HepG2 (cell line): ENCODE measurements at regions not wholly inside any gene's neighbourhood (a gene's known extent, or its start where the extent isn't known, plus 50 kb on each side); places are given as distances from the start of the nearest gene placed in this dataset.

ENCODE experiments used
- ATAC-seq: fragments of 200-7000 bp; cut with Tn5 transposase; 3 replicates; pipeline ENCODE4 v1.9.1; 2020; ENCODE audit warnings: mild to moderate bottlenecking, moderate library complexity
- BruUV-seq: library from RNA; stranded (reverse); fragments of 400-500 nt; replicated peaks from 2 replicates; lab custom pipeline; 2021; lab: Mats Ljungman, UMichigan
- CTCF ChIA-PET: fragments of 300-600 bp; formaldehyde crosslinking; extraction: SDS; loops from one replicate; lab custom pipeline; 2021; ENCODE audit warnings: low total read pairs, inconsistent platforms, low intra/inter-chr PET ratio; lab: Yijun Ruan, JAX
- POLR2A ChIA-PET: fragments of 350-600 bp; sonication (Branson Sonifier 250); formaldehyde crosslinking; loops from one replicate; lab custom pipeline; 2020; ENCODE audit warnings: antibody characterized with exemption, inconsistent platforms; lab: Yijun Ruan, JAX
- DNase-seq: peaks from one replicate; pipeline ENCODE4 v3.0.0-alpha.2; 2015; ENCODE audit warnings: low spot score
- FAIRE-seq: peaks from 3 replicates; lab custom pipeline; 2011; peaks lifted over from hg19 to GRCh38; lab: Jason Lieb, UNC
- H2AFZ ChIP-seq: one replicate; pipeline ENCODE4 v1.6.1; 2011; ENCODE audit warnings: low read length, inconsistent platforms
- H3K27ac ChIP-seq: fragments of 300-600 bp; 3 replicates; pipeline ENCODE4 v1.8.0; 2011; ENCODE audit warnings: mixed run types, mild to moderate bottlenecking, mixed read lengths, low read length, inconsistent platforms; ENCODE audit not compliant: insufficient read depth; ENCODE audit errors: extremely low read length
- H3K27me3 ChIP-seq, 2 experiments: fragments of 200-600 bp in 1 of 2; 2 replicates in 1 of 2; 3 replicates in 1 of 2; pipeline versions ENCODE4 v1.6.0 to v1.8.0; 2011; ENCODE audit warnings: low read length in 2 of 2, mild to moderate bottlenecking in 2 of 2, moderate library complexity in 2 of 2, inconsistent platforms in 1 of 2; ENCODE audit not compliant: insufficient read depth in 2 of 2, control insufficient read depth in 1 of 2
- H3K36me3 ChIP-seq, 2 experiments: fragments of 200-600 bp in 1 of 2; replicated peaks in 1 of 2; 2 replicates in 1 of 2; 3 replicates in 1 of 2; pipeline versions ENCODE4 v1.5.1 to v1.8.0; 2011; ENCODE audit warnings: low read length in 2 of 2, inconsistent platforms in 1 of 2; ENCODE audit not compliant: insufficient read depth in 2 of 2, control insufficient read depth in 1 of 2
- H3K4me1 ChIP-seq: 2 replicates; pipeline ENCODE4 v1.5.1; 2012; ENCODE audit warnings: low read length, inconsistent platforms; ENCODE audit not compliant: insufficient read depth
- H3K4me2 ChIP-seq: 2 replicates; pipeline ENCODE4 v1.6.0; 2011; ENCODE audit warnings: low read depth, low read length, inconsistent platforms
- H3K4me3 ChIP-seq, 3 experiments: fragments of 200-600 bp in 1 of 3; sonication (generic), shearing (Covaris generic) in 1 of 3; replicated peaks in 1 of 3; 2 replicates each; pipeline ENCODE4 v1.5.1; 2011 to 2016; ENCODE audit warnings: low read length in 3 of 3, inconsistent platforms in 2 of 3, low read depth in 2 of 3, mild to moderate bottlenecking in 2 of 3, control low read depth in 1 of 3, mixed read lengths in 1 of 3; ENCODE audit not compliant: insufficient read depth in 1 of 3
- H3K79me2 ChIP-seq: one replicate; pipeline ENCODE4 v1.6.1; 2011; ENCODE audit warnings: low read length, inconsistent platforms; ENCODE audit not compliant: insufficient read depth
- H3K9ac ChIP-seq: 2 replicates; pipeline ENCODE4 v1.6.0; 2011; ENCODE audit warnings: mild to moderate bottlenecking, low read depth, low read length, inconsistent platforms; ENCODE audit not compliant: insufficient read depth
- H3K9me3 ChIP-seq: 2 replicates; pipeline ENCODE4 v1.5.1; 2012; ENCODE audit warnings: mild to moderate bottlenecking, low read length
- H4K20me1 ChIP-seq: 2 replicates; pipeline ENCODE4 v1.6.0; 2011; ENCODE audit warnings: inconsistent platforms, mild to moderate bottlenecking, low read length, moderate library complexity; ENCODE audit not compliant: insufficient read depth
- LCORL ChIP-seq, 2 experiments: fragments of 450-650 bp in 1 of 2; sonication (generic) in 1 of 2; formaldehyde crosslinking in 1 of 2; IDR thresholded peaks; 2 replicates each; pipeline versions ENCODE4 v1.5.0 to v1.6.1; 2017 to 2020; ENCODE audit warnings: antibody characterized with exemption in 1 of 2, missing genetic modification reagents in 1 of 2
- SNAPC4 ChIP-seq: sonication (generic); formaldehyde crosslinking; IDR thresholded peaks from 2 replicates; pipeline ENCODE4 v1.4.0; 2020; ENCODE audit warnings: mild to moderate bottlenecking, missing genetic modification reagents
- YEATS4 ChIP-seq: sonication (generic); formaldehyde crosslinking; IDR thresholded peaks from 2 replicates; pipeline ENCODE4 v1.4.0; 2020; ENCODE audit warnings: missing genetic modification reagents, borderline replicate concordance
- ZNF879 ChIP-seq: sonication (generic); formaldehyde crosslinking; IDR thresholded peaks from 2 replicates; pipeline ENCODE4 v1.8.1; 2023; ENCODE audit warnings: missing genetic modification reagents
- WGBS: methylation state at CpG from one replicate; pipeline ENCODE4 v1.1.6; 2017; ENCODE audit warnings: low lambda C conversion rate; 5-methylcytosine and 5-hydroxymethylcytosine counted together
- in situ Hi-C: cut with HindIII; loops from 2 replicates; pipeline ENCODE4 v1.10.0; 2017; ENCODE audit warnings: low pct_unique_long_range_greater_than_20kb; ENCODE audit not compliant: extremely low pct_ligation_motif_present
- intact Hi-C: fragments of 100-400 bp; cut with micrococcal nuclease; formaldehyde crosslinking; loops from one replicate; pipeline ENCODE4 v1.10.0; 2022; ENCODE audit not compliant: unreplicated experiment

GRCh38 chr2:212931271-212931670 lies 220.1 kb downstream of the IKZF2 start:
- intact Hi-C loops: loop anchor here (2.0 kb wide), 1 partner anchor 20 kb away; no protein-coding TSS in a partner anchor
- no peaks in the 10 kb centered on the region for H3K4me1 ChIP-seq
- TF ChIP-seq ZNF879 (CRISPR knock-in tag) (no peak), LCORL (IDR thresholded peaks at IDR 0.05) (no peak), LCORL (CRISPR knock-in tag; IDR thresholded peaks at IDR 0.05) (no peak), YEATS4 (no peak), SNAPC4 (CRISPR knock-in tag) (no peak)
- no TSS peak for BruUV-seq
- no peak overlapping the region for H3K4me2 ChIP-seq
- no peak for DNase-seq
- ChIA-PET POLR2A (no interaction called here), CTCF (no interaction called here)
- H4K20me1 ChIP-seq: no peaks in the 10 kb centered on the region
- no peak overlapping the region for H2AFZ ChIP-seq
- no peaks in the 10 kb centered on the region for H3K36me3 ChIP-seq
- in situ Hi-C loops: no loop called here
- no peak overlapping the region for H3K9ac ChIP-seq
- under 1% methylated on average over 5 of the region's 5 CpGs for WGBS
- no peak overlapping the region for H3K27ac ChIP-seq
- no peaks in the 10 kb centered on the region for H3K27me3 ChIP-seq
- no peak for FAIRE-seq
- ATAC-seq: no peak
- no peaks in the 10 kb centered on the region for H3K79me2 ChIP-seq
- H3K4me3 ChIP-seq: no peak overlapping the region
- no peaks in the 10 kb centered on the region for H3K9me3 ChIP-seq
